NCI-H2029 treated with DMSO at 0.1 percent for 48 hours (cell line): ENCODE measurements at regions not wholly inside any gene's neighbourhood (a gene's known extent, or its start where the extent isn't known, plus 50 kb on each side); places are given as distances from the start of the nearest gene placed in this dataset.
"Not testable (repeated sequence)": the region's sequence is repeated elsewhere in the genome, so short reads cannot be mapped to it uniquely, and the experiment has no call there.

Source experiments
- DNase-seq: peaks from one replicate; lab custom pipeline; 2025; lab: John Stamatoyannopoulos, UW

GRCh38 chr9:85487872-85488271, 253.9 kb downstream of the AGTPBP1 start:
- DNase-seq, result no peak

GRCh38 chr9:85484235-85484634, 257.5 kb downstream of the AGTPBP1 start:
- no peak for DNase-seq

GRCh38 chr9:85483208-85483607, 258.5 kb downstream of the AGTPBP1 start:
- no peak for DNase-seq

- no peak for DNase-seq
Measured at GRCh38 chr9:85479305-85479704, 262.4 kb downstream of the AGTPBP1 start.

GRCh38 chr9:85478847-85479246, 262.9 kb downstream of the AGTPBP1 start:
- DNase-seq, result no peak

- DNase-seq, result not testable (repeated sequence)
Measured at GRCh38 chr9:85474896-85475295, 266.9 kb downstream of the AGTPBP1 start.

- DNase-seq, result no peak
Measured at GRCh38 chr9:85471791-85472190, 270.0 kb downstream of the AGTPBP1 start.

GRCh38 chr9:85469041-85469440, 272.7 kb downstream of the AGTPBP1 start:
- no peak for DNase-seq

- DNase-seq, result no peak
Measured at GRCh38 chr9:85466834-85467233, 274.9 kb downstream of the AGTPBP1 start.

GRCh38 chr9:85458114-85458864, 283.5 kb downstream of the AGTPBP1 start:
- DNase-seq, result not testable (repeated sequence)

- no peak for DNase-seq
Measured at GRCh38 chr9:85453850-85454249, 287.9 kb downstream of the AGTPBP1 start.

- DNase-seq, result no peak
Measured at GRCh38 chr9:85452841-85453240, 288.9 kb downstream of the AGTPBP1 start.

- DNase-seq, result no peak
Measured at GRCh38 chr9:85451680-85452079, 290.1 kb downstream of the AGTPBP1 start.

GRCh38 chr9:85445887-85446286, 295.9 kb downstream of the AGTPBP1 start:
- DNase-seq, result no peak

GRCh38 chr9:85444243-85444642, 297.5 kb downstream of the AGTPBP1 start:
- no peak for DNase-seq

- DNase-seq, result no peak
Measured at GRCh38 chr9:85443190-85443598, 298.6 kb downstream of the AGTPBP1 start.

- no peak for DNase-seq
Measured at GRCh38 chr9:85439791-85440190, 302.0 kb downstream of the AGTPBP1 start.

GRCh38 chr9:85433956-85434355, 307.8 kb downstream of the AGTPBP1 start:
- DNase-seq, result not testable (repeated sequence)

GRCh38 chr9:85433551-85433950, 308.2 kb downstream of the AGTPBP1 start:
- not testable (repeated sequence) for DNase-seq

GRCh38 chr9:85433046-85433445, 308.7 kb downstream of the AGTPBP1 start:
- no peak for DNase-seq

GRCh38 chr9:85432599-85432998, 309.2 kb downstream of the AGTPBP1 start:
- no peak for DNase-seq

GRCh38 chr9:85431339-85432102, 310.2 kb downstream of the AGTPBP1 start:
- peak; percentile 25 for DNase-seq

GRCh38 chr9:85430659-85431338, 311.0 kb downstream of the AGTPBP1 start:
- DNase-seq, result no peak
